Upper lobe of left lung (tissue), 6 donors: ENCODE measurements at regions not wholly inside any gene's neighbourhood (a gene's known extent, or its start where the extent isn't known, plus 50 kb on each side); places are given as distances from the start of the nearest gene placed in this dataset.

Experiments
- ATAC-seq, 2 donors: fragments of 200-7000 bp; cut with Tn5 transposase; one replicate each; pipeline ENCODE4 v1.9.1; 2022; ENCODE audit warnings: mild to moderate bottlenecking in 2 of 2, moderate library complexity in 2 of 2; ENCODE audit not compliant: low FRiP score in 2 of 2
- DNase-seq, 2 donors: peaks; one replicate each; pipeline ENCODE4 v3.0.0-alpha.2; 2019 to 2020
- H3K27ac ChIP-seq, 4 donors: fragments of 200-600 bp; sonication (generic); one replicate each; pipeline ENCODE4 v1.5.1; 2016 to 2019
- H3K27me3 ChIP-seq, 4 donors: fragments of 200-600 bp; sonication (generic); one replicate each; pipeline ENCODE4 v1.5.1; 2017 to 2019
- H3K36me3 ChIP-seq, 4 donors: fragments of 200-600 bp; sonication (generic); one replicate each; pipeline ENCODE4 v1.5.1; 2016 to 2019
- H3K4me1 ChIP-seq, 4 donors: fragments of 200-600 bp; sonication (generic); one replicate each; pipeline ENCODE4 v1.5.1; 2018 to 2019
- H3K4me3 ChIP-seq, 4 donors: fragments of 200-600 bp; sonication (generic); one replicate each; pipeline ENCODE4 v1.5.1; 2017 to 2019; ENCODE audit warnings: mild to moderate bottlenecking in 2 of 4, moderate library complexity in 1 of 4
- H3K9me3 ChIP-seq, 4 donors: fragments of 200-600 bp; sonication (generic); one replicate each; pipeline ENCODE4 v1.5.1; 2018 to 2019
- CTCF ChIP-seq, 6 experiments: fragments of 450-650 bp in 4 of 6; fragments of 200-600 bp in 2 of 6; sonication (generic) in 2 of 6; IDR thresholded peaks; one replicate each; pipeline ENCODE4 v1.5.1; 2016 to 2019; ENCODE audit warnings: antibody characterized with exemption in 6 of 6
- EP300 ChIP-seq, 4 donors: sonication (generic); formaldehyde crosslinking; IDR thresholded peaks; one replicate each; pipeline ENCODE4 v1.5.1; 2017; ENCODE audit warnings: antibody characterized with exemption in 4 of 4, control low read depth in 2 of 4
- POLR2A ChIP-seq, 4 donors: fragments of 450-650 bp; IDR thresholded peaks; one replicate each; pipeline ENCODE4 v1.5.1; 2016 to 2017; ENCODE audit warnings: antibody characterized with exemption in 4 of 4, mild to moderate bottlenecking in 2 of 4
- POLR2AphosphoS5 ChIP-seq, 2 donors: sonication (generic); formaldehyde crosslinking; IDR thresholded peaks; one replicate each; pipeline ENCODE4 v1.5.1; 2017; ENCODE audit warnings: antibody characterized with exemption in 2 of 2
- WGBS, 2 donors: methylation state at CpG; one replicate each; pipeline ENCODE4 v1.1.5; 2017 to 2018; 5-methylcytosine and 5-hydroxymethylcytosine counted together
- donor health status: DM: no; HTN: no; CAD: no; lungs with moderate emphysema.
- donor health status: DM: no; HTN: yes; CAD: no; lungs with severe emphysema.

DNA sequence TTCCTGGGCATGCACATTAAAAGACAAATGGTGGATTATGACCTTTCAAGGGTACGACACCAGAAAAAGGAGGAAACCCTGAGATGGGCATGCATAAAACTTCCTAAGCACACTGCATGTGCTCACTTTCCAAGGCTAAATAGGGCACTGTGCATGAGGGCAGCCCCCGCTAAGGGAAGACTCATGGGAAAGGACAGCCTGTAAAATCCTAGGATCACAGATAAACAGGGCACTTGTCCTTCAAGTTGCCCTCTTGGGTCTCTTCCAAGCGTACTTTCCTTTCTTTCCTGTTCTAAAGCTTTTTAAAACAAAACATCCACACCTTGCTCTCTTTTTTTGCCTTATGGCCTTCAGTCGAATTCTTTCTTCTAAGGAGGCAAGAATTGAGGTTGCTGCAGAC lies 106.5 kb upstream of the SYNCRIP start:
- Histone ChIP-seq H3K9me3 (no peaks in the 10 kb centered on the region), H3K4me1 (no peaks in the 10 kb centered on the region), H3K27ac (no peak overlapping the region), H3K4me3 (no peak overlapping the region), H3K36me3 (no peaks in the 10 kb centered on the region), H3K27me3 (no peaks in the 10 kb centered on the region)
- ATAC-seq (no peak), DNase-seq (no peak)
- WGBS, 2 donors, result 60 to 68% methylated on average over 4 of the region's 4 CpGs
- TF ChIP-seq CTCF (IDR thresholded peaks at IDR 0.05) (no peak), POLR2A (IDR thresholded peaks at IDR 0.05) (no peak), POLR2AphosphoS5 (IDR thresholded peaks at IDR 0.05) (no peak), EP300 (IDR thresholded peaks at IDR 0.05) (no peak)

DNA sequence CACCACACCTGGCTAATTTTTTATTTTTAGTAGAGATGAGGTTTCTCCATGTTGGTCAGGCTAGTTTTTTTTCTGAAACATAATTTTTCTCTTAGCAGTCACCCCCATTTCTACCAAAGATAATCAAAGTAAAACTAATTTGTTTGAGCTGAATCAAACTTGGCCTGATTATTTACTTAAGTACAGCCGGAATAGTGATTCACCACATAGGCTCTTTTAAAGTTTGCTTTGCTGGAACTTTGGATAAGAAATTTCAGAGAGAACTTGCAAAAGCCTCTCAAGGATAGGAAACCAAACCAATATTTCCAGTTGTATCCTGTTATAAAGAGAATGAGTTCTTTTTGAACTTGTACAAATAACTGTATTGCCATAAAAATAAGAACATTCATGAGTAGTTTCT lies 105.0 kb upstream of the SYNCRIP start:
- no peak overlapping the region for H3K4me3 ChIP-seq
- no peaks in the 10 kb centered on the region for H3K9me3 ChIP-seq
- H3K36me3 ChIP-seq, result no peaks in the 10 kb centered on the region
- no peak overlapping the region for H3K27ac ChIP-seq
- WGBS, 2 donors, result 69% methylated on average over 1 of the region's 1 CpG
- DNase-seq, result no peak
- H3K27me3 ChIP-seq, result no peaks in the 10 kb centered on the region
- no peaks in the 10 kb centered on the region for H3K4me1 ChIP-seq
- ATAC-seq, result no peak
- TF ChIP-seq POLR2A (IDR thresholded peaks at IDR 0.05) (no peak), POLR2AphosphoS5 (IDR thresholded peaks at IDR 0.05) (no peak), CTCF (IDR thresholded peaks at IDR 0.05) (no peak), EP300 (IDR thresholded peaks at IDR 0.05) (no peak)

DNA sequence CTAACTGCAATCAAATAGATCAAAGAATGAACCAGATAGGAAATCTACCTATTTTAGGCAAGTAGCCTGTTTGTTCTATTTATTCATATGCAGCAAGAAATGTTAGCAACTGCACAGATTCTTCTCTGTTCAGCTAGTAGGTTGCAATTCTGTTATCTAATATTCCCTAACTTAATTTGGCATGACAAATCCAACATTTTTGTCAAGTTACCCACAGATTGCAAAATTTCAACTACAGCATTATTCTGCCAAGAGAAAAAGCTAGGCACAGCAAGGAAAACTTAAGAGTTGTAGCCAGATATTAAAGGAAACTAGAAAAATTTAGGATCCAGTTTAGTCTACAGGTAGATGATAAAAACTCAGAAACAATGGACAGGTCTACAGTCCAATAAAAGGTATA lies 104.4 kb upstream of the SYNCRIP start:
- H3K27ac ChIP-seq, result no peak overlapping the region
- H3K27me3 ChIP-seq, result no peaks in the 10 kb centered on the region
- H3K4me1 ChIP-seq, result no peaks in the 10 kb centered on the region
- DNase-seq, result no peak
- H3K36me3 ChIP-seq, result no peaks in the 10 kb centered on the region
- no peak for TF ChIP-seq EP300 (IDR thresholded peaks at IDR 0.05)
- no peak for TF ChIP-seq POLR2A (IDR thresholded peaks at IDR 0.05)
- no peak for TF ChIP-seq POLR2AphosphoS5 (IDR thresholded peaks at IDR 0.05)
- no peak for TF ChIP-seq CTCF (IDR thresholded peaks at IDR 0.05)
- no peaks in the 10 kb centered on the region for H3K9me3 ChIP-seq
- H3K4me3 ChIP-seq, result no peak overlapping the region
- no peak for ATAC-seq

DNA sequence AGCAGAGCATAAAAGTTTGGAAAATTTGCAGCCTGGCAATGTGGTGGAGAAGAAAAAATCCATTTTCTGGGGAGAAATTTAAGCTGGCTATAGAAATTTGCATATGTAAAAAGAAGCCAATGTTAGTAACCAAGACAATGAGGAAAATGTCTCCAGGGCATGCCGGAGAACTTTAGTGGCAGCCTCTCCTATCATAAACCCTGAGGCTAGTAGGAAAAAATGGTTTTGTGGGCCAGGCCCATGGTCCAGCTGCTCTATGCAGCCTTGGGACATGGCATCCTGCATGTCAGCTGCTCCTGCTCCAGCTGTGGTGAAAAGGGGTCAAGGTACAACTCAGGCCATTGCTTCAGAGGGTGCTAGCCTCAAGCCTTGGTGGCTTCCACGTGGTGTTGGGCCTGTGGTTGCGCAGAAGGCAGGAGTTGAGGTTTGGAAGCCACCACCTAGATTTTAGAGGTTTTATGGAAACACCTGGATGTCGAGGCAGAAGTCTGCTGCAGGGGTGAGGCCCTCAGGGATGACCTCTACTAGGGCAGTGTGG lies 101.8 kb upstream of the SYNCRIP start:
- WGBS, 2 donors, result 72 to 87% methylated on average over 3 to 4 of the region's 4 CpGs
- ATAC-seq (no peak), DNase-seq (no peak)

More for the DNA sequence above, 101.8 kb upstream of the SYNCRIP start:
- no peaks in the 10 kb centered on the region for H3K4me1 ChIP-seq
- H3K4me3 ChIP-seq, result no peak overlapping the region
- H3K27ac ChIP-seq, result no peak overlapping the region
- H3K27me3 ChIP-seq, result no peaks in the 10 kb centered on the region
- H3K36me3 ChIP-seq, result no peaks in the 10 kb centered on the region
- no peaks in the 10 kb centered on the region for H3K9me3 ChIP-seq
- TF ChIP-seq EP300 (IDR thresholded peaks at IDR 0.05) (no peak), CTCF (IDR thresholded peaks at IDR 0.05) (no peak), POLR2AphosphoS5 (IDR thresholded peaks at IDR 0.05) (no peak), POLR2A (IDR thresholded peaks at IDR 0.05) (no peak)
